ENCODE measurements at regions not wholly inside any gene's neighbourhood (a gene's known extent, or its start where the extent isn't known, plus 50 kb on each side); places are given as distances from the start of the nearest gene placed in this dataset.

- no peak for DNase-seq
Observed at GRCh38 chr5:178808886-178809285, 50.9 kb upstream of the ZNF354B start.

- no peak for DNase-seq
Observed at GRCh38 chr5:178801021-178801420, 58.7 kb upstream of the ZNF354B start.

- peak in 2 of 3 experiments; percentile 9 to 17 for DNase-seq
Observed at GRCh38 chr5:178797546-178798440, 62.0 kb upstream of the ZNF354B start.

- DNase-seq = no peak
Observed at GRCh38 chr5:178797101-178797521, 62.6 kb upstream of the ZNF354B start.

- no peak for DNase-seq
Observed at GRCh38 chr5:178796165-178796945, 63.4 kb upstream of the ZNF354B start.

GRCh38 chr5:178794433-178794832, 64.0 kb upstream of the ZNF354A start:
- no peak for DNase-seq

- no peak for DNase-seq
Observed at GRCh38 chr5:178793696-178794095, 63.2 kb upstream of the ZNF354A start.

- DNase-seq = peak; percentile 4 to 35 (median 13)
Observed at GRCh38 chr5:178793151-178793550, 62.7 kb upstream of the ZNF354A start.

- no peak for DNase-seq
Observed at GRCh38 chr5:178791976-178792375, 61.5 kb upstream of the ZNF354A start.

- no peak for DNase-seq
Observed at GRCh38 chr5:178790371-178790770, 59.9 kb upstream of the ZNF354A start.

GRCh38 chr5:178788381-178789085, 58.1 kb upstream of the ZNF354A start:
- DNase-seq = no peak

GRCh38 chr5:178787889-178788288, 57.4 kb upstream of the ZNF354A start:
- DNase-seq = no peak

- DNase-seq = no peak
Observed at GRCh38 chr5:178786859-178787499, 56.5 kb upstream of the ZNF354A start.

GRCh38 chr5:178786417-178786816, 56.0 kb upstream of the ZNF354A start:
- DNase-seq = no peak

- DNase-seq = no peak
Observed at GRCh38 chr5:178785999-178786398, 55.5 kb upstream of the ZNF354A start.

- no peak for DNase-seq
Observed at GRCh38 chr5:178784391-178784790, 53.9 kb upstream of the ZNF354A start.

- no peak for DNase-seq
Observed at GRCh38 chr5:178781936-178782335, 51.5 kb upstream of the ZNF354A start.

GRCh38 chr5:178780581-178781498, 50.4 kb upstream of the ZNF354A start:
- DNase-seq = no peak
